ENCODE measurements at regions not wholly inside any gene's neighbourhood (a gene's known extent, or its start where the extent isn't known, plus 50 kb on each side); places are given as distances from the start of the nearest gene placed in this dataset.

DNA sequence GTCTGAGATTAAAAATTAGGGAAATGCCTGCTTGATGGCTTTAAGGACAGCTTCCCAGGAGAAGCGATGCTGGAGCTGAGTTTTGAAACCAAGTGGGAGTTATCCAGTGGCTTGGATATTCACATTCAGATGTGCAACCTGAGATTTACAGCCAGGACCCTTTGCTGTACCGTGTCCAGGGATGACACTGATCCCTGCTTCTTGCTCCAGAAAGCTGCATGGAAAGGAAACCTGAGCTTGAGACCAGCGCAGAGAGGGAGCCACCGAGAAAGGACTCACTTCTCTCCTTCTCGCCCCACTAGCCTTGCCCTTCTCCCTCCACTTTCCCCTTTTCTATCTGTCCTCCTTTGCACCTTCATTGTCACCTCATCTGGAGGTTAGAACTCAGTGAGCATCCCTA is 254.5 kb upstream of the PPARGC1A start:
- H3K4me1 ChIP-seq (replicated peaks in 1 of 2) = no peaks in the 10 kb centered on the region
- TF ChIP-seq POLR2A (IDR thresholded peaks at IDR 0.05) = no peak
- TF ChIP-seq, protein P1, sequence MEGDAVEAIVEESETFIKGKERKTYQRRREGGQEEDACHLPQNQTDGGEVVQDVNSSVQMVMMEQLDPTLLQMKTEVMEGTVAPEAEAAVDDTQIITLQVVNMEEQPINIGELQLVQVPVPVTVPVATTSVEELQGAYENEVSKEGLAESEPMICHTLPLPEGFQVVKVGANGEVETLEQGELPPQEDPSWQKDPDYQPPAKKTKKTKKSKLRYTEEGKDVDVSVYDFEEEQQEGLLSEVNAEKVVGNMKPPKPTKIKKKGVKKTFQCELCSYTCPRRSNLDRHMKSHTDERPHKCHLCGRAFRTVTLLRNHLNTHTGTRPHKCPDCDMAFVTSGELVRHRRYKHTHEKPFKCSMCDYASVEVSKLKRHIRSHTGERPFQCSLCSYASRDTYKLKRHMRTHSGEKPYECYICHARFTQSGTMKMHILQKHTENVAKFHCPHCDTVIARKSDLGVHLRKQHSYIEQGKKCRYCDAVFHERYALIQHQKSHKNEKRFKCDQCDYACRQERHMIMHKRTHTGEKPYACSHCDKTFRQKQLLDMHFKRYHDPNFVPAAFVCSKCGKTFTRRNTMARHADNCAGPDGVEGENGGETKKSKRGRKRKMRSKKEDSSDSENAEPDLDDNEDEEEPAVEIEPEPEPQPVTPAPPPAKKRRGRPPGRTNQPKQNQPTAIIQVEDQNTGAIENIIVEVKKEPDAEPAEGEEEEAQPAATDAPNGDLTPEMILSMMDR (IDR thresholded peaks at IDR 0.05) = no peak
- H3K27ac ChIP-seq = no peak overlapping the region
- H3K27me3 ChIP-seq = no peaks in the 10 kb centered on the region
- H3K9me3 ChIP-seq (replicated peaks in 1 of 3) = no peaks in the 10 kb centered on the region
- WGBS, 4 donors = 63 to 79% (median 73%) methylated on average over 5 of the region's 5 CpGs
- no peak overlapping the region for H3K4me3 ChIP-seq
- no peak for DNase-seq
- H3K36me3 ChIP-seq (replicated peaks in 1 of 2) = no peaks in the 10 kb centered on the region
- intact Hi-C loops (cut with DNase I) = no loop called here

DNA sequence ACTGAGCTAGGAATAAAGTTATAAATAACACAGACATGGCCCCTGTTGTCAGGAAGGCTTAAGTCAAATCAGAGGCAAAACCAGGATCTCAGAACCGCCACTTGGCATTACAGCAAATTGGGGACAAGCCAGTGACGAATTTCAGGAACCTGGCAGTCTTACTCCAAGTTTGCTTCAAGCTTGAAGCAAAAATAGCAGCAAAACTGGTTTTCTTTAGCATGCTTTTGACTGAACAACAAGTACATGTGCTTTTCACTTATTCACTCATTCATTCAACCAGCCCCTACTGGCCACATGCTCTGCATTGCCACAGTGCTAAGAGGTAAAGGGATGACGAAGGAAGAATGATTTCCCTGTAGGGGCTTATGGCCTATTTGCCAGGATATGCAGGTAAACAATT is 253.9 kb upstream of the PPARGC1A start:
- Histone ChIP-seq H3K27me3 (no peaks in the 10 kb centered on the region), H3K36me3 (replicated peaks in 1 of 2) (no peaks in the 10 kb centered on the region), H3K4me3 (no peak overlapping the region), H3K9me3 (replicated peaks in 1 of 3) (no peaks in the 10 kb centered on the region), H3K4me1 (replicated peaks in 1 of 2) (no peaks in the 10 kb centered on the region), H3K27ac (no peak overlapping the region)
- intact Hi-C loops (cut with DNase I) = no loop called here
- 58 to 63% (median 60%) methylated on average over 3 of the region's 3 CpGs for WGBS, 4 donors
- DNase-seq = no peak
- TF ChIP-seq, protein P1 (IDR thresholded peaks at IDR 0.05) = no peak
- no peak for TF ChIP-seq POLR2A (IDR thresholded peaks at IDR 0.05)

DNA sequence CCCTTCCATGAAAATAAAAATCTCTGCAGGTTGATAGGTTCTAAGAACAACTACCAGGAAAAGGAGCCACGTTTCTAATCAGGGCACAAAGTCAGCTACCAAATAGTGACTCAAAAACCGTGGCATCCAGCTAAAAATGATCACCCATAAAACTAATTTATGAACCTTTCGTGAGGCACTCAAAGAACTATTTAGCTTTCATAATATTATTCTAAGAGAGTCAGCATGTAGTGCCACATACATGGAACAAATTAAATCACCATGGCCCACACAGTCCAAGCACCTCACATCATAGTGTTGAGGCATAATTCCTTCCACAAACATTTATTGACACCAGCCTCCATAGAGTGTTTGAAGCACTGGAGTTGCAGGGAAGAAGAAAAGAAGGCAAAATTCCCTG is 252.0 kb upstream of the PPARGC1A start:
- no peak overlapping the region for H3K27ac ChIP-seq
- intact Hi-C loops (cut with DNase I) = no loop called here
- no peak for DNase-seq
- TF ChIP-seq, protein P1 (IDR thresholded peaks at IDR 0.05) = no peak
- no peak for TF ChIP-seq POLR2A (IDR thresholded peaks at IDR 0.05)
- H3K4me1 ChIP-seq (replicated peaks in 1 of 2) = no peaks in the 10 kb centered on the region
- WGBS, 4 donors = 56 to 63% (median 58%) methylated on average over 3 of the region's 3 CpGs
- H3K36me3 ChIP-seq (replicated peaks in 1 of 2) = no peaks in the 10 kb centered on the region
- H3K9me3 ChIP-seq (replicated peaks in 1 of 3) = no peaks in the 10 kb centered on the region
- H3K27me3 ChIP-seq = no peaks in the 10 kb centered on the region
- H3K4me3 ChIP-seq = no peak overlapping the region

DNA sequence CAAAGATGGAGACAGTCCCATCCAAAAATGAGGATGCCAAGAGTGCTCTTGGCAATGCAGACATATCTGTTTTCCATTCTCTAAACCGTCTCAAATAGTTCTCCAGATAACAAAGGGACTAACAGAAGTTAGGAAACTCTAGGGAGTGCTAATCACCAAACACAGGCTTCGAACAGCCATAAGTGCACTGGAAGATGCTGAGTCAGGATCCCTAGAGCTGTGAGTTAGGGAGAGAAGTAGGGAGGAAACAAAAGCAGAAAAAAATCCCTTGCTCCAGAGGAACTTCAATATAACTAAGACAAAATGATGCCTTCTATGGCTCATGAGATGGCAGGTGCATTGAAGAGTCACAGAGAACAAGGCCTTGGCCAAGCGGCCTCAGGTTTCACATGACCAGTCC is 251.0 kb upstream of the PPARGC1A start:
- intact Hi-C loops (cut with DNase I) = no loop called here
- H3K36me3 ChIP-seq (replicated peaks in 1 of 2) = no peaks in the 10 kb centered on the region
- no peaks in the 10 kb centered on the region for H3K27me3 ChIP-seq
- no peak overlapping the region for H3K4me3 ChIP-seq
- WGBS, 4 donors = 63 to 81% (median 75%) methylated on average over 3 of the region's 3 CpGs
- no peak for DNase-seq
- no peak overlapping the region for H3K27ac ChIP-seq
- H3K4me1 ChIP-seq (replicated peaks in 1 of 2) = no peaks in the 10 kb centered on the region
- no peaks in the 10 kb centered on the region for H3K9me3 ChIP-seq (replicated peaks in 1 of 3)
- TF ChIP-seq, protein P1 (IDR thresholded peaks at IDR 0.05) = no peak
- no peak for TF ChIP-seq POLR2A (IDR thresholded peaks at IDR 0.05)
